ENCODE measurements at regions not wholly inside any gene's neighbourhood (a gene's known extent, or its start where the extent isn't known, plus 50 kb on each side); places are given as distances from the start of the nearest gene placed in this dataset.
"Not testable (repeated sequence)": the region's sequence is repeated elsewhere in the genome, so short reads cannot be mapped to it uniquely, and the experiment has no call there.

DNA sequence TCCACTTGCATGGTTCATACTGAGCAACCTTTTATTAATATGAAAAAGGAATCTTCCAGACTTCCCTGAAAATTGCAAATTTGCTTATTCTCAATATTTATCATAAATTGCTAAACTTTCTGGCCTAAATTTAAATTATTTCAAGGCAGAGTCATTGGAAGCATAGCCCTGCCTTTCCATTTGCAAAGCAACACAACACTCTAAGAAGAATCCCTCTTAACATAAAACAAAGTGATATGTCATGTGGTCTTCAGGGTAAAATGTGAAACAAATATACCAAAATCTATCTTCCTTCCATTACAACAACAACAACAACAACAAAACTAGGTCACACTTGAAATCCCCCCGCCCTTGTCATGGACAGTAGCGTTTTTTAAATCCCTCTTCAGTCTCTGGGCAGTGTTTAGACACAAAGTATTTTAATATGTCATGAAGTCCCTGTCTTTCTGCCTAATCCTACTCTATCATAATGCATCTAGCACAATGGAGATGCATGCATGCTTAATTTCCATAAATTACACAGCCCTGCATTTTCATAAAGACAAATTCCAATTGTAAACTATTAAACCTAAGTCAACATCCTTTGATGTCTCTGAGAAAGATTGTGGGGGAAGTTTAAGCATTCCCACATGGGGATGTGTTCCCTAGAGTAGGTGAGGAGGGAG, 668.9 kb upstream of the LCORL start:
- BruUV-seq (replicated peaks): no TSS peak
- POLR2A ChIA-PET: no interaction called here
- DNase-seq (ENCODE audit: low read depth, low spot score) (no peak), ATAC-seq (no peak)
- H3K27me3 ChIP-seq (ENCODE audit: control insufficient read depth, insufficient read depth, low read length): no peaks in the 10 kb centered on the region
- in situ Hi-C loops (cut with HindIII; ENCODE audit: low pct_unique_long_range_greater_than_20kb, low sequenced_read_pairs) (no loop called here), intact Hi-C loops (cut with micrococcal nuclease; ENCODE audit: unreplicated experiment) (no loop called here)
- H3K36me3 ChIP-seq (ENCODE audit: control insufficient read depth, insufficient read depth, low read length): no peaks in the 10 kb centered on the region
- H3K9me3 ChIP-seq (ENCODE audit: control insufficient read depth, insufficient read depth, low read depth, low read length): no peaks in the 10 kb centered on the region
- TF ChIP-seq, protein P1, sequence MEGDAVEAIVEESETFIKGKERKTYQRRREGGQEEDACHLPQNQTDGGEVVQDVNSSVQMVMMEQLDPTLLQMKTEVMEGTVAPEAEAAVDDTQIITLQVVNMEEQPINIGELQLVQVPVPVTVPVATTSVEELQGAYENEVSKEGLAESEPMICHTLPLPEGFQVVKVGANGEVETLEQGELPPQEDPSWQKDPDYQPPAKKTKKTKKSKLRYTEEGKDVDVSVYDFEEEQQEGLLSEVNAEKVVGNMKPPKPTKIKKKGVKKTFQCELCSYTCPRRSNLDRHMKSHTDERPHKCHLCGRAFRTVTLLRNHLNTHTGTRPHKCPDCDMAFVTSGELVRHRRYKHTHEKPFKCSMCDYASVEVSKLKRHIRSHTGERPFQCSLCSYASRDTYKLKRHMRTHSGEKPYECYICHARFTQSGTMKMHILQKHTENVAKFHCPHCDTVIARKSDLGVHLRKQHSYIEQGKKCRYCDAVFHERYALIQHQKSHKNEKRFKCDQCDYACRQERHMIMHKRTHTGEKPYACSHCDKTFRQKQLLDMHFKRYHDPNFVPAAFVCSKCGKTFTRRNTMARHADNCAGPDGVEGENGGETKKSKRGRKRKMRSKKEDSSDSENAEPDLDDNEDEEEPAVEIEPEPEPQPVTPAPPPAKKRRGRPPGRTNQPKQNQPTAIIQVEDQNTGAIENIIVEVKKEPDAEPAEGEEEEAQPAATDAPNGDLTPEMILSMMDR (IDR thresholded peaks at IDR 0.05): no peak
- TF ChIP-seq SIN3A (IDR thresholded peaks at IDR 0.05; ENCODE audit: borderline replicate concordance, insufficient read depth, low read depth, low read length) (no peak), POLR2AphosphoS5 (IDR thresholded peaks at IDR 0.05; ENCODE audit: low read depth, low read length) (no peak), TCF7L2 (IDR thresholded peaks at IDR 0.05; ENCODE audit: low read depth, low read length) (no peak)
- TF ChIP-seq, protein P2, sequence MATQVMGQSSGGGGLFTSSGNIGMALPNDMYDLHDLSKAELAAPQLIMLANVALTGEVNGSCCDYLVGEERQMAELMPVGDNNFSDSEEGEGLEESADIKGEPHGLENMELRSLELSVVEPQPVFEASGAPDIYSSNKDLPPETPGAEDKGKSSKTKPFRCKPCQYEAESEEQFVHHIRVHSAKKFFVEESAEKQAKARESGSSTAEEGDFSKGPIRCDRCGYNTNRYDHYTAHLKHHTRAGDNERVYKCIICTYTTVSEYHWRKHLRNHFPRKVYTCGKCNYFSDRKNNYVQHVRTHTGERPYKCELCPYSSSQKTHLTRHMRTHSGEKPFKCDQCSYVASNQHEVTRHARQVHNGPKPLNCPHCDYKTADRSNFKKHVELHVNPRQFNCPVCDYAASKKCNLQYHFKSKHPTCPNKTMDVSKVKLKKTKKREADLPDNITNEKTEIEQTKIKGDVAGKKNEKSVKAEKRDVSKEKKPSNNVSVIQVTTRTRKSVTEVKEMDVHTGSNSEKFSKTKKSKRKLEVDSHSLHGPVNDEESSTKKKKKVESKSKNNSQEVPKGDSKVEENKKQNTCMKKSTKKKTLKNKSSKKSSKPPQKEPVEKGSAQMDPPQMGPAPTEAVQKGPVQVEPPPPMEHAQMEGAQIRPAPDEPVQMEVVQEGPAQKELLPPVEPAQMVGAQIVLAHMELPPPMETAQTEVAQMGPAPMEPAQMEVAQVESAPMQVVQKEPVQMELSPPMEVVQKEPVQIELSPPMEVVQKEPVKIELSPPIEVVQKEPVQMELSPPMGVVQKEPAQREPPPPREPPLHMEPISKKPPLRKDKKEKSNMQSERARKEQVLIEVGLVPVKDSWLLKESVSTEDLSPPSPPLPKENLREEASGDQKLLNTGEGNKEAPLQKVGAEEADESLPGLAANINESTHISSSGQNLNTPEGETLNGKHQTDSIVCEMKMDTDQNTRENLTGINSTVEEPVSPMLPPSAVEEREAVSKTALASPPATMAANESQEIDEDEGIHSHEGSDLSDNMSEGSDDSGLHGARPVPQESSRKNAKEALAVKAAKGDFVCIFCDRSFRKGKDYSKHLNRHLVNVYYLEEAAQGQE (IDR thresholded peaks at IDR 0.05; ENCODE audit: insufficient read depth in 1 of 2, low read depth in 2 of 2, low read length in 1 of 2): no peak
- H3K4me1 ChIP-seq (ENCODE audit: control insufficient read depth, insufficient read depth, low read length): no peaks in the 10 kb centered on the region
- CTCF ChIA-PET: no interaction called here
- H3K4me3 ChIP-seq (ENCODE audit: low read depth in 2 of 2, low read length in 2 of 2): no peak overlapping the region
- no peak overlapping the region for H3K27ac ChIP-seq (ENCODE audit: low read length)

DNA sequence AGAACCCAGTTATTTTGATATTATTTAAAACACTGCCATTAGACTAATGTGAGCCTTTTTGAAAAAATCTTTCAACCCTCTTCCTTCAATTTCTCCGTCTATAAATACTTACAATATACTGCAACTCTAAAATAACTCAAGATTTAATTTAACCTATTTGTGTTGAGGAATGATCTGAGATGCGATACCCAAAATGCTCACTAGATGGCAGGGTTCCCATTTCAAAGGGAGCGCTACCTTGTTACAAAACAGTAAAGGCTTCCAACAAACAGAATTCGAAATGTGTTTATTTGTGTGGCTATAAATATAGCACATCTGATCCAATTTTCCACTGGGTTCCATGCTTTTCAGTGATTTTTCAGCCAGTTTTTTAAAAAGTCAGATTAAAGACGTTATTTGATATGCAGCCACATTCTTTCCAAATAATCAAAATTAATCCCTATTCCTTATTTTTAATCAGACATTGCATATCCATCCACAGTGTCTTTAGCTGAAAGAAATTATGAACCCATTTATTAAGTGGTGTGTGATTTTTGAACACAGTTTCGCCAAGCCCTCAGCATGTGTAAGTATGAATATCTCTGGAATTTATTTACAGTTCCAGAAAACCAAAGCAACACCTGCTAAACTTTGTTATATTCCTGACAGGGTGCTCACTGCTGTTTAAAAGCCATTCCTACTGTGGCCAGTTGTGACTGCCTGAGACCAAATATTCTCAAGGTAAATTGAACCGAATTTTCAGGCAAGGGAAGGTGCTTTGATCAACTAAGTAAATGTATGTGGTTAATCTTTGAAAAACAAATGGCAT, 668.0 kb upstream of the LCORL start:
- DNase-seq (ENCODE audit: low read depth, low spot score): peak; percentile 28
- ATAC-seq: no peak

DNA sequence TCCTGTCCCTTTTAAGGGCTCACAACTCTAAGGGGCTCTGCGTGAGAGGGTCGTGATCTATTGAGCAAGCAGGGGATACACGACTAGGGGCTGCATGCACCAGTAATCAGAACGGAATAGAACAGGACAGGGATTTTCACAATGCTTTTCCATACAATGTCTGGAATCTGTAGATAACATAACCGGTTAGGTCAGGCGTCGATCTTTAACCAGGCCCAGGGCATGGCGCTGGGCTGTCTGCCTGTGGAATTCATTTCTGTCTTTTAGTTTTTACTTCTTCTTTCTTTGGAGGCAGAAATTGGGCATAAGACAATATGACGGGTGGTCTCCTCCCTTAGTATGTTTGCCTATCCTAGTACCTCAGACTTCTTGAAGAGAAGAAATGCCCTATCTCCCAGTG, 666.8 kb upstream of the LCORL start:
- H3K36me3 ChIP-seq (ENCODE audit: control insufficient read depth, insufficient read depth, low read length); H3K4me3 ChIP-seq (ENCODE audit: low read depth in 2 of 2, low read length in 2 of 2); in situ Hi-C loops (cut with HindIII; ENCODE audit: low pct_unique_long_range_greater_than_20kb, low sequenced_read_pairs); BruUV-seq (replicated peaks); H3K27ac ChIP-seq (ENCODE audit: low read length); H3K27me3 ChIP-seq (ENCODE audit: control insufficient read depth, insufficient read depth, low read length); POLR2A ChIA-PET; H3K9me3 ChIP-seq (ENCODE audit: control insufficient read depth, insufficient read depth, low read depth, low read length); DNase-seq (ENCODE audit: low read depth, low spot score); H3K4me1 ChIP-seq (ENCODE audit: control insufficient read depth, insufficient read depth, low read length); CTCF ChIA-PET; ATAC-seq: not testable (repeated sequence)
- intact Hi-C loops (cut with micrococcal nuclease; ENCODE audit: unreplicated experiment): loop anchor here (5.0 to 10.0 kb wide), 2 partner anchors 1854 to 1996 kb away; no protein-coding TSS in a partner anchor

More for the DNA sequence above, 668.0 kb upstream of the LCORL start:
- ChIA-PET POLR2A (no interaction called here), CTCF (no interaction called here)
- H3K4me1 ChIP-seq (ENCODE audit: control insufficient read depth, insufficient read depth, low read length): no peaks in the 10 kb centered on the region
- no peak overlapping the region for H3K27ac ChIP-seq (ENCODE audit: low read length)
- H3K4me3 ChIP-seq (ENCODE audit: low read depth in 2 of 2, low read length in 2 of 2): no peak overlapping the region
- H3K27me3 ChIP-seq (ENCODE audit: control insufficient read depth, insufficient read depth, low read length): no peaks in the 10 kb centered on the region
- in situ Hi-C loops (cut with HindIII; ENCODE audit: low pct_unique_long_range_greater_than_20kb, low sequenced_read_pairs): no loop called here
- no peaks in the 10 kb centered on the region for H3K36me3 ChIP-seq (ENCODE audit: control insufficient read depth, insufficient read depth, low read length)
- no TSS peak for BruUV-seq (replicated peaks)
- H3K9me3 ChIP-seq (ENCODE audit: control insufficient read depth, insufficient read depth, low read depth, low read length): no peaks in the 10 kb centered on the region
- TF ChIP-seq, protein P1 (IDR thresholded peaks at IDR 0.05): peak; percentile 73; the same call in 1 of the 2 replicates
- no peak for TF ChIP-seq SIN3A (IDR thresholded peaks at IDR 0.05; ENCODE audit: borderline replicate concordance, insufficient read depth, low read depth, low read length)
- intact Hi-C loops (cut with micrococcal nuclease; ENCODE audit: unreplicated experiment): loop anchor here (5.0 to 10.0 kb wide), 2 partner anchors 1853 to 1995 kb away; no protein-coding TSS in a partner anchor

Measured in Panc1 (cell line).